OCI-LY1 (cell line): ENCODE measurements at regions not wholly inside any gene's neighbourhood (a gene's known extent, or its start where the extent isn't known, plus 50 kb on each side); places are given as distances from the start of the nearest gene placed in this dataset.

Experiments used
- CTCF ChIP-seq: fragments of 200-600 bp; sonication (generic), shearing (Covaris generic); IDR thresholded peaks from 2 replicates; pipeline ENCODE4 v1.5.1; 2017; ENCODE audit warnings: mild to moderate bottlenecking, antibody characterized with exemption, low read length, moderate library complexity, mixed read lengths
- EZH2 ChIP-seq: fragments of 200-600 bp; sonication (generic), shearing (Covaris generic); IDR thresholded peaks from 2 replicates; pipeline ENCODE4 v1.8.0; 2017; ENCODE audit warnings: borderline replicate concordance, mixed run types, mild to moderate bottlenecking, antibody characterized with exemption, low read length, moderate library complexity, mixed read lengths

- no peak for TF ChIP-seq CTCF
- TF ChIP-seq EZH2, result no peak
Observed at GRCh38 chr14:34254031-34254430, 208.0 kb downstream of the SPTSSA start.
